Heart left ventricle (tissue), 16 donors: ENCODE measurements at regions not wholly inside any gene's neighbourhood (a gene's known extent, or its start where the extent isn't known, plus 50 kb on each side); places are given as distances from the start of the nearest gene placed in this dataset.

Experiments
- ATAC-seq, 4 donors: fragments of 200-7000 bp; cut with Tn5 transposase; one replicate each; pipeline ENCODE4 v1.9.1; 2020 to 2022; ENCODE audit warnings: moderate library complexity in 4 of 4, mild to moderate bottlenecking in 3 of 4, moderate number of reproducible peaks in 1 of 4
- DNase-seq, 5 donors: peaks; one replicate each; pipeline ENCODE4 v3.0.0-alpha.2; 2020
- H3K27ac ChIP-seq, 12 donors: fragments of 200-600 bp; sonication (generic) in 4 of 12; one replicate each; pipeline versions ENCODE4 v1.5.0 to v1.8.0; 2016 to 2022; ENCODE audit warnings: mild to moderate bottlenecking in 2 of 12
- H3K27me3 ChIP-seq, 9 donors: fragments of 200-600 bp; sonication (generic) in 2 of 9; one replicate each; pipeline versions ENCODE4 v1.5.1 to v1.8.0; 2016 to 2022; ENCODE audit warnings: mild to moderate bottlenecking in 3 of 9
- H3K36me3 ChIP-seq, 9 donors: fragments of 200-600 bp; sonication (generic) in 2 of 9; one replicate each; pipeline versions ENCODE4 v1.5.0 to v1.8.0; 2018 to 2022; ENCODE audit warnings: mild to moderate bottlenecking in 2 of 9
- H3K4me1 ChIP-seq, 12 donors: fragments of 200-600 bp; sonication (generic) in 4 of 12; one replicate each; pipeline versions ENCODE4 v1.5.0 to v1.8.0; 2016 to 2022; ENCODE audit warnings: mild to moderate bottlenecking in 3 of 12
- H3K4me3 ChIP-seq, 12 donors: fragments of 200-600 bp; sonication (generic) in 4 of 12; one replicate each; pipeline versions ENCODE4 v1.5.0 to v1.8.0; 2017 to 2022; ENCODE audit warnings: mild to moderate bottlenecking in 9 of 12, moderate library complexity in 4 of 12
- H3K9me3 ChIP-seq, 12 donors: fragments of 200-600 bp; sonication (generic) in 4 of 12; one replicate each; pipeline versions ENCODE4 v1.5.0 to v1.8.0; 2016 to 2022; ENCODE audit warnings: mild to moderate bottlenecking in 1 of 12
- CTCF ChIP-seq, 12 donors: fragments of 200-600 bp; sonication (generic) in 4 of 12; IDR thresholded peaks; one replicate each; pipeline versions ENCODE4 v1.5.0 to v1.8.0; 2018 to 2022; ENCODE audit warnings: antibody characterized with exemption in 12 of 12, mild to moderate bottlenecking in 5 of 12
- POLR2A ChIP-seq, 2 donors: fragments of 450-650 bp; IDR thresholded peaks; one replicate each; pipeline ENCODE4 v1.6.1; 2017; ENCODE audit warnings: antibody characterized with exemption in 2 of 2, mild to moderate bottlenecking in 2 of 2, moderate library complexity in 2 of 2
- WGBS, 4 donors: extraction: QIAGEN DNeasy Blood & Tissue Kit in 2 of 4; methylation state at CpG; one replicate each; pipeline versions ENCODE4 v1.1.5 to v1.1.7; 2013 to 2018; 5-methylcytosine and 5-hydroxymethylcytosine counted together
- intact Hi-C, 10 donors: fragments of 100-400 bp; cut with DNase I; formaldehyde crosslinking; loops; one replicate each; pipeline versions ENCODE4 v1.11.1 to v1.14.2; 2022
- donor health status: ischemic (EF 13 %, LVEDD 7.1; RV severe dilation, severe dysfunction).
- donor health status: healthy with polysubstance abuse.
- donor health status: DM: no; HTN: yes; CAD: no.
- donor health status: DM: no; HTN: no; CAD: no.
- donor health status: ischemic (EF 25% LVEDD 6.9; RV normal size, moderate dysfunction).
- donor health status: ischemic (EF 25% LVEDD 5.7; RV mildly dilated, moderate dysfunction).
- donor health status: healthy.
- donor health status: DM: yes; HTN: yes; CAD: no.
- donor health status: ischemic (EF 35%, LVEDD 5.7; RV mildly dilated, moderate dysfunction).
- donor health status: nonischemic (EF 11% LVEDD 7.7; RV severe dilation, severe dysfunction).
- donor health status: DM: yes; HTN: yes; CAD: no.
- donor health status: PGD.
- donor health status: ischemic (EF 29% LVEDD 5.4; RV normal size, mild dysfunction).
- donor health status: nonischemic (EF 23%, LVEDD 6.1; RV moderate dilation, normal function).

- TF ChIP-seq CTCF (IDR thresholded peaks at IDR 0.05) (no peak), POLR2A (IDR thresholded peaks at IDR 0.05) (no peak)
- no peaks in the 10 kb centered on the region for H3K27me3 ChIP-seq
- no peak overlapping the region for H3K4me3 ChIP-seq
- H3K36me3 ChIP-seq: no peaks in the 10 kb centered on the region
- WGBS, 4 donors: 72 to 88% (median 80%) methylated on average over 1 of the region's 1 CpG
- H3K4me1 ChIP-seq: no peaks in the 10 kb centered on the region
- intact Hi-C loops: no loop called here
- no peak overlapping the region for H3K27ac ChIP-seq
- peaks cover 0 to 3% (median 0%) of the 10 kb centered on the region in 12 donors for H3K9me3 ChIP-seq
- DNase-seq (no peak), ATAC-seq (no peak)
These were observed 164.5 kb downstream of the ZMAT3 start for GRCh38 chr3:178907081-178907480.

GRCh38 chr3:178901204-178901603 is 170.4 kb downstream of the ZMAT3 start:
- WGBS, 4 donors: 70 to 87% (median 77%) methylated on average over 1 of the region's 1 CpG
- no peak overlapping the region for H3K27ac ChIP-seq
- no peak for ATAC-seq
- no peak for TF ChIP-seq CTCF (IDR thresholded peaks at IDR 0.05)
- no peaks in the 10 kb centered on the region for H3K9me3 ChIP-seq
- DNase-seq: no peak
- no peaks in the 10 kb centered on the region for H3K4me1 ChIP-seq
- H3K36me3 ChIP-seq: no peaks in the 10 kb centered on the region
- intact Hi-C loops: no loop called here
- H3K27me3 ChIP-seq: no peaks in the 10 kb centered on the region
- H3K4me3 ChIP-seq: no peak overlapping the region

- no peak overlapping the region for H3K27ac ChIP-seq
- H3K27me3 ChIP-seq: no peaks in the 10 kb centered on the region
- no peak for DNase-seq
- H3K36me3 ChIP-seq: no peaks in the 10 kb centered on the region
- H3K4me3 ChIP-seq: no peak overlapping the region
- ATAC-seq: no peak
- no peaks in the 10 kb centered on the region for H3K9me3 ChIP-seq
- intact Hi-C loops: no loop called here
- TF ChIP-seq CTCF (IDR thresholded peaks at IDR 0.05) (no peak), POLR2A (IDR thresholded peaks at IDR 0.05) (no peak)
- H3K4me1 ChIP-seq: no peaks in the 10 kb centered on the region
These were observed 171.5 kb downstream of the ZMAT3 start for GRCh38 chr3:178900029-178900646.

GRCh38 chr3:178895178-178895789 is 176.3 kb downstream of the ZMAT3 start:
- Histone ChIP-seq H3K9me3 (peaks cover 0 to 17% (median 6%) of the 10 kb centered on the region in 12 donors), H3K36me3 (no peaks in the 10 kb centered on the region), H3K4me3 (no peak overlapping the region), H3K4me1 (no peaks in the 10 kb centered on the region), H3K27ac (no peak overlapping the region), H3K27me3 (no peaks in the 10 kb centered on the region)
- WGBS, 4 donors: 74 to 79% (median 77%) methylated on average over 4 of the region's 4 CpGs
- TF ChIP-seq CTCF (IDR thresholded peaks at IDR 0.05) (no peak), POLR2A (IDR thresholded peaks at IDR 0.05) (no peak)
- ATAC-seq: no peak
- intact Hi-C loops: no loop called here
- DNase-seq: no peak
